ENCODE measurements at regions not wholly inside any gene's neighbourhood (a gene's known extent, or its start where the extent isn't known, plus 50 kb on each side); places are given as distances from the start of the nearest gene placed in this dataset.

GRCh38 chr5:163585206-163585605 is 79.8 kb downstream of the MAT2B start:
- H2AFZ ChIP-seq (ENCODE audit: control insufficient read depth, low read length) = no peak overlapping the region
- dilution Hi-C loops (cut with MboI; ENCODE audit: extremely low pct_ligation_motif_present, low sequenced_read_pairs) = no loop called here

GRCh38 chr5:163586531-163586956 is 81.1 kb downstream of the MAT2B start:
- no peaks in the 10 kb centered on the region for H3K36me3 ChIP-seq (ENCODE audit: control insufficient read depth in 2 of 2, extremely low read depth in 1 of 2, insufficient read depth in 2 of 2, low read length in 2 of 2)
- no peaks in the 10 kb centered on the region for H3K27me3 ChIP-seq (ENCODE audit: control insufficient read depth, extremely low read depth, insufficient read depth, low read length)
- H2AFZ ChIP-seq (ENCODE audit: control insufficient read depth, low read length) = no peak overlapping the region
- dilution Hi-C loops (cut with MboI; ENCODE audit: extremely low pct_ligation_motif_present, low sequenced_read_pairs) = no loop called here
- H3K27ac ChIP-seq (ENCODE audit: control insufficient read depth, insufficient read depth, low read length) = no peak overlapping the region
- FAIRE-seq (no peak), DNase-seq (ENCODE audit: low read depth, low spot score) (no peak)
- no peaks in the 10 kb centered on the region for H3K9me1 ChIP-seq (ENCODE audit: control insufficient read depth, extremely low read depth, insufficient read depth, low read length)
- no peaks in the 10 kb centered on the region for H4K20me1 ChIP-seq (ENCODE audit: control insufficient read depth, extremely low read depth, insufficient read depth, low read length)
- H3K4me1 ChIP-seq (ENCODE audit: control insufficient read depth, extremely low read depth, insufficient read depth, low read length) = no peaks in the 10 kb centered on the region
- H3K79me2 ChIP-seq (ENCODE audit: control insufficient read depth, insufficient read depth, low read length) = no peaks in the 10 kb centered on the region
- TF ChIP-seq CTCF (optimal IDR thresholded peaks at IDR 0.05 in 1 of 3, IDR thresholded peaks at IDR 0.05 in 1 of 3, conservative IDR thresholded peaks at IDR 0.05 in 1 of 3; ENCODE audit: extremely low read depth in 1 of 3, insufficient read depth in 2 of 3, low read length in 3 of 3) (no peak), EZH2 (IDR thresholded peaks at IDR 0.05; ENCODE audit: low read length) (no peak)
- no peak overlapping the region for H3K4me2 ChIP-seq (ENCODE audit: control insufficient read depth, extremely low read depth, insufficient read depth, low read depth, low read length)
- no peaks in the 10 kb centered on the region for H3K9me3 ChIP-seq (ENCODE audit: control insufficient read depth, low read depth, low read length)
- H3K9ac ChIP-seq (ENCODE audit: control insufficient read depth, extremely low read depth, insufficient read depth, low read length) = no peak overlapping the region
- no peak overlapping the region for H3K4me3 ChIP-seq (ENCODE audit: control insufficient read depth in 2 of 3, extremely low read depth in 1 of 3, insufficient read depth in 2 of 3, low read depth in 1 of 3, low read length in 3 of 3)

More at GRCh38 chr5:163585206-163585605, 79.8 kb downstream of the MAT2B start:
- DNase-seq (ENCODE audit: low read depth, low spot score) (no peak), FAIRE-seq (no peak)
- no peak overlapping the region for H3K4me2 ChIP-seq (ENCODE audit: control insufficient read depth, extremely low read depth, insufficient read depth, low read depth, low read length)
- no peak overlapping the region for H3K9ac ChIP-seq (ENCODE audit: control insufficient read depth, extremely low read depth, insufficient read depth, low read length)
- no peak for TF ChIP-seq EZH2 (IDR thresholded peaks at IDR 0.05; ENCODE audit: low read length)
- TF ChIP-seq CTCF (optimal IDR thresholded peaks at IDR 0.05 in 1 of 3, IDR thresholded peaks at IDR 0.05 in 1 of 3, conservative IDR thresholded peaks at IDR 0.05 in 1 of 3; ENCODE audit: extremely low read depth in 1 of 3, insufficient read depth in 2 of 3, low read length in 3 of 3) = no peak
- no peak overlapping the region for H3K27ac ChIP-seq (ENCODE audit: control insufficient read depth, insufficient read depth, low read length)
- H3K79me2 ChIP-seq (ENCODE audit: control insufficient read depth, insufficient read depth, low read length) = no peaks in the 10 kb centered on the region
- no peaks in the 10 kb centered on the region for H3K36me3 ChIP-seq (ENCODE audit: control insufficient read depth in 2 of 2, extremely low read depth in 1 of 2, insufficient read depth in 2 of 2, low read length in 2 of 2)
- H3K4me1 ChIP-seq (ENCODE audit: control insufficient read depth, extremely low read depth, insufficient read depth, low read length) = no peaks in the 10 kb centered on the region
- H3K9me1 ChIP-seq (ENCODE audit: control insufficient read depth, extremely low read depth, insufficient read depth, low read length) = no peaks in the 10 kb centered on the region
- no peaks in the 10 kb centered on the region for H3K9me3 ChIP-seq (ENCODE audit: control insufficient read depth, low read depth, low read length)
- no peaks in the 10 kb centered on the region for H3K27me3 ChIP-seq (ENCODE audit: control insufficient read depth, extremely low read depth, insufficient read depth, low read length)
- H3K4me3 ChIP-seq (ENCODE audit: control insufficient read depth in 2 of 3, extremely low read depth in 1 of 3, insufficient read depth in 2 of 3, low read depth in 1 of 3, low read length in 3 of 3) = no peak overlapping the region
- no peaks in the 10 kb centered on the region for H4K20me1 ChIP-seq (ENCODE audit: control insufficient read depth, extremely low read depth, insufficient read depth, low read length)

Measured in keratinocyte (primary cell).